Activated naive CD4-positive, alpha-beta T cell treated with anti-CD3 and anti-CD28 coated beads, Interleukin-2, amount 50 U/mL, for 16 hours (primary cell): ENCODE measurements at regions not wholly inside any gene's neighbourhood (a gene's known extent, or its start where the extent isn't known, plus 50 kb on each side); places are given as distances from the start of the nearest gene placed in this dataset.

ENCODE experiments used
- DNase-seq: peaks from one replicate; pipeline ENCODE4 v3.0.0-alpha.2; 2020

- no peak for DNase-seq
Observed at GRCh38 chr7:115548756-115549155, 481.8 kb downstream of the TFEC start.

DNA sequence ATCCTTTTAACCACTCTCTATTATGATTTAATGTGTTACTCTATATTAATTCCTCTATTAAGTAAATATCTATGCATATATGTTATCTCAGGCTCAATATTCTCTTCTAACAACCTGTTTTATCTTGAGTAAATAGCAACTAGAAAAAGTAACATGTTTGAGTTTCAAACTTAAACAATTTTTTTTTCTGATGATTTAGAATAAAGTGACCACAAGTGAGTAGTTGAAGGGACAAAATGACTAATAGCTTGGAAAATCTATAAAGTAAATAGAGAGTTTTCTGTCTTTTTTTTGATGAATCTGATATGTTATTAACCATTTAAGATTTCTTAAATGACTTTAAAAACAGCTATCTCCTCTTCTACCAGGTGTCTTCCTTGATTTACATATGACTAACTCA is 483.8 kb downstream of the TFEC start:
- no peak for DNase-seq

GRCh38 chr7:115533785-115534184 is 496.8 kb downstream of the TFEC start:
- DNase-seq: no peak

DNA sequence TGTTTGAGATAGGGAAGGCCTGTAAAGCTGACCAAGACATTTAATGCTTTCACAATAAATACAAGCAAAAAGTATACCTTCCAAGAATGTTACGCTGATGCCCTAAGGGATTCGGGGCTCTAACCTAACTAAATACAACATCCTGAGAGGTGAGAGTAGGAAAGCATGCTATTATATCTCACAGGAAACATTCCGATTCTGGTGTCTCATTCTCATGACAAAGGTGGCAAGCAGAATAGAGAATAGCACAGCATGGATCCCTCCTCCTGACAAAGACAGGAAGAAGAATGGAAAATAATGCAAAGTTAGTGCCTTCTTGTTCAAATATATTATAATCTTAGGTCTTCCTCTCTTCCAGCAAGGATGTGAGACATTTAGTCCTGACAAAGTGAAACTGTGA is 504.3 kb downstream of the TFEC start:
- no peak for DNase-seq

DNA sequence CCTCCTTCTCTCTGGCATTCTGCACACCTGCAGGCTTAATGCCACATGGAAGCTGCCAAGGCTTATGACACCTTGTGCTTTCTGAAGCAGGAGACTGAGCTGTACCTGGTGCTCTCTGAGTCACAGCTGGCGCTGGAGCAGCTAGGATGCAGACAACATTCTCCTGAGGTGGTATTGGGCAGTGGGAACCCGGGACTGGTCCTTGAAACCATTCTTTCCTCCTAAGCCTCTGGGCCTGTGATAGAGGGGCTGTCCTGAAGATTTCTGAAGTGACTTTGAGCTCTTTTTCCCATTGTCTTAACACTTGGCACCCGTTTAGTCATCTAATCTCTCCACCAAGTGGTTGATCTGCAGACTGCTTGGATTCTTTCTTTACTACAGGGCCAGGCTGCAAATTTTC is 508.4 kb downstream of the TFEC start:
- DNase-seq: no peak

DNA sequence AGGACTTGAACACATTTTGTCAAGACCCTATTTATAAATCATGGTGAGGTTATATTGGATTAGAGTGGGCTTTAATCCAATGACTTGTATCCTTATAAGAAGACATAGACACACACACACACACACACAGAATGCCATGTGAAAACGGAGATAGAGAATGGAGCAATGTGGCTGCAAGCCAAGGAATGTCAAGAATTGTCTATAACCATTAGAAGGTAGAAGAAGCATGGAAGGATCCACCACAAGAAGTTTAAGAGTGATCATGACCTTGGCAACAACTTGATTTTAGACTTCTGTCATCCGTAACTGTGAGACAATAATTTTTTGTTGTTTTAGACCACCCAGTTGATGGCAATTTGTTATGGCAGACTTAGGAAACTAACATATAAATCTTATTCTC is 514.2 kb downstream of the TFEC start:
- no peak for DNase-seq

- no peak for DNase-seq
Observed at GRCh38 chr7:115511330-115511729, 519.2 kb downstream of the TFEC start.

GRCh38 chr7:115505136-115505535 is 525.4 kb downstream of the TFEC start:
- no peak for DNase-seq

DNA sequence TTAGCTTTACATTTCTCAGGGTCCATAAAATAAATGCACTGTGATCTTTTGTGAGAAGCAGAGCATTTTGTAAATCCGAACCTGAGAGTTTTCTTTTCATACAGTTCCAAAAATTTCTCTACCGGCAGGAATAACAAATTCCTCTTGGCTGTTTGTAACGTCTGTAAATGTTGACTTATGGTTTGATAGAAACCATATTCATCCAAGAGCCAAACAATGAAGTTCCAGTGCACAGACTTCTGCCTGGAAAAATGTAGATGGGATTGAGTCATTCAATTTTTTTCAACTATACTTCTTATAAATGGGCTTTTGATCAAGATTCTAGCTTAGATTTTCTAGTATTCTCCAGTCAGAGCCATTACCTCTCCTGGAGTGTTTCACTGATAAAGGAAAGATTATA is 530.6 kb downstream of the TFEC start:
- no peak for DNase-seq

DNA sequence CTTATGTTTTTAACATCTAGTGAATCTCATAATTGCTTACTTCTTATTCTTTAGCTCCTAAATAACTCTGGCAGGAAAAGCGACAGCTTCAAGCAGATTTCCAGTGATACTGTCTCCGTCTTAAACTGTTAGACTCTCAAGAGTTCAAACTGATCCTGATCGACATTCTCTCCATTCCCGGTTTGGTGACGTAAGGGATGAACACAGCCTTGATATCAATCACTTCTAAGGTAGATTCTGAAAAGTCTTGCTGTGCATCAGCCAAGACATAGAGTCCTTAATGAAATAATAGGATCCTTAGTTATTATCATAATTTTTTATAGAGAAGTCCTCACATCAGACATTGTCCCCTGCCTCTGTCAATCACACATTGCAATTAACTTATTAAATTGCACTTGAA is 534.6 kb downstream of the TFEC start:
- no peak for DNase-seq

DNA sequence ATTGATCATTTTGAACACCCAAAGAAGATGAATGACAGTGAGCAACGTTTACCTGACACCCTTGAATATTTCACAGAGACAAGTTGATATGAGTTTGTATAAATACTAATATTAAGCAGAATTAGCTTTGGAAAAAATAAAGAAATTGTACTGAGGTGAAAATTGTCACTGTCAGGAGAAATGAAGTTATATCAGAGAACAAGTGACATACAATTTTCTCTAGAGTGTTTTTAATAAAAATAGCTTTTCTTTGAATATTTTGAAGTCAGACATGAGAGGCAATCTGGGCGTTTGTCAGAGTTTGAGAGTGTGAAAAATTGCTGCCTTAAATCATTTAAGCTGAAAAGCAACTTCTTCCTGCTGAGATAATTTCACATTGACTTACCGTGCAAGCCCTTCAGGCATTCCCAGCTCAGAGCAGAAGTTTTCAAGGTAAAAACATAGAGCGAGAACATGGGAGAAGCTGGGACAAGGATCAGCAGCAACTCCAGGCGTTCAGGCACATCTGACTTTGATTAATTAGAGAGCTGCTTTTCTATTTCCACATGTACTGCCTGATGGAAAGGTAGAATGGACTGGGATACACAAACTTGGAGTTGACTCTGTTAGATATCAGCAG is 535.9 kb downstream of the TFEC start:
- no peak for DNase-seq

DNA sequence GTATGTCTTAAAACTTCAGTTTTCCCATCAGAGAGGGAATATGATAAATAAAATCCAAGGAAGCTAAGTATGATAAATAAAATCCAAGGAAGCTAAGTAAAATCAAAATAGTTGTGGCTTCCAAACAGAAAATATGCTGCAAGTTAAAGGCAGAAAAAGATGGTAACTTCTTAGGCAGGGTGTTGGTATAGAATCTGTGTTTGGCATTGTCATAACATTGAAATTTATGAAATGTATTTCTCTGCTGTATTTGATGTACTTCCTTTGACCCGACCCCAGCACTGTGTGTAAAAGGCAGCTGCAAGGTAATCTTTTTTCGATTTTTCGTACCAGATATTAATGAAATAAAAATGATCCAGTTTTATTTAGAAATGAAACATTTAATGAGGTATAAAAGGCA is 537.2 kb downstream of the TFEC start:
- no peak for DNase-seq

GRCh38 chr7:115491744-115492380 is 538.7 kb downstream of the TFEC start:
- DNase-seq: no peak

- DNase-seq: no peak
Observed at GRCh38 chr7:115479448-115479847, 551.1 kb downstream of the TFEC start.

DNA sequence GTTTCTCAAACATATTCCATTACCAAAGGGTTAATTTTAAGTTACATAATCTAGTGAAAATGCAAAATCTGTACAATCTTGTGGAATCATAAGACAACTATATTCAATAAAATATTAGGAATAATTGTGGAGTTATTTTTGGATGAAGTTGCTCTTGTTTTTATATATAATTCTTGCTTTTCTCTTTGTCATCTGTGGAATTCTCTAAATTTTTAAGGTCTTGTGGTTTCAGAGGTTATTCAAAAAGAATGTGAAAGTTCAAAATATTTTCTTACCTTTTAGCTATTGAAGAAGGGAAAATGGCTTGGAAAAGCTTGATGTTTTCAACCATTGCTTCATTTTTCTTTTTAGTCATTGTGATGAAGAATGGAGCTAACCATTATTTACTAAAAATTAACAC is 552.1 kb downstream of the TFEC start:
- no peak for DNase-seq

DNA sequence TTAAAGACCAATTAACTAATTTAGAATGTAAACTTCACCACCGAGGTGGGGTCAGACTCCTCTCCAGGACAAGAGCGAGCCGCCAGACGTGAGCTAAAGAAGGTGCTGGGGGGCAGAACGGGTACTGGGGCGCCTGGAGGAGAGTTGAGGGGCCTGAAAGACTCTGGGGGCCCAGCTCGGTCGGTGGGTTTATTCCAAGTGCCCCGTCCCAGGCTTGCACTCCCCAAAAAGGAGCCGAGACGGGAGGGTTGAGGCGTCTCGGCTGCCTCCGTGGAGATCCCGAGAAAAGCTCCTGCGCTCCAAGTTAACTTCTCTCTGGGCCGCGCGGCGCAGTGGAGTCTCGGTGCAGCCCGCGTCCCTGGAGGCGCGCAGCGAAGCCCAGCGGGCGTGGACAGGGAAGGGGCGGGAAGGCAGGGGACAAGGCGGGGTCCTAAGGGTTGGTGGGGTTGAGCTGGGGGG is 553.3 kb downstream of the TFEC start:
- no peak for DNase-seq

DNA sequence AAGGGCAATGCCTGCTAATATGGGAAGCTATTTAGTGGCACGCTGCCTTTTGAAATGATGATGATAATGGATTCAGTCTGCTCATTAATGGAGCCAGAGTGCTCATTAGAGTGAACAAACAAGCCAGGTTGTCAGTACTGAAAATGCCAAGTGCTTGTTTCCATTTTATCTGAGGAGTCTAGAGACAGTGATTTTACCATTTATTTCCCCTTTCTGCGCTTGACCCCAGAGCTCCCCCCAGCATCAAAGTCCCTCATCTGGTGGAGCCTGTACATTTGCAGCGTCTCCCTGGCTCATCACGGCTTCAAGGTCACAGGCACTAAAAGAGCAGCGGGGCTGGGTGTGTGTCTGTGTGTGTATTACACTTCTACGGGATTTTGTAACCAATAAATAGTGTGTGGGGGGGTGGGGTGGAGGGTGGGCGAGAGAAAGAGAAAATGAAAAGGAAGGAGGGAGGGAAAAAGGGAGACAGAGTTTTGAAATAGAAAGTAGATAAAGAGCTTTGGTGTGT is 553.8 kb downstream of the TFEC start:
- DNase-seq: no peak

DNA sequence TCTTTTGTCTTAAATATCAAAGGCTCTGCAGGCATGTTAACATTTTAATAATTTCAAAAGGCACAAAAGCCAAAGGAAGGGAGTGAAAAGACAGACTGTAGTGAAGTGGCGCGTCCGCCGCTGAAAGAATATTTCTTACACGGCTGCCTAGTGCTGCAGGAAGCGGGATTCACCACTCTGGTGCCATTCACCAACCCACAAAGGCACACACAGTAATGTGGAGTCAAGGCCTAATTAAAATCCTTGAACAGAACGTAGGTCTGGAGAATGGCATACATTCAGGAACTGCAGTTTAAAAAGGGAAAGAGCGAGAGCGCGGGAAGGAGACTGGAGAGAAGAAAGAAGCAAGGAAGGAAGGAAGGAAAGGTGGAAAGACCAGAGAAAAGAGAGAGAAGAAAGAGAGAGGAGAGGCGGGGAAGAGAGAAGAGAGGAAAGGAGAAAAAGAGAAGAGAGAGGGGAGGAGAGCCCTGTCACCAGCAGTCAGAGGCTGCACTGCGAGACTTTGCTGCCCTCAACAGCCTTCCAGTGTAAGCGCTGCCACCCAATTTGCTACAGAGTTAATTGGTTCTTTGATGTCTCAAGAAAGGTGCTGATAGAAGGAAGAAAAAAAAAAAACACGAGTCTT is 554.0 kb downstream of the MDFIC start:
- peak; percentile 10 for DNase-seq

DNA sequence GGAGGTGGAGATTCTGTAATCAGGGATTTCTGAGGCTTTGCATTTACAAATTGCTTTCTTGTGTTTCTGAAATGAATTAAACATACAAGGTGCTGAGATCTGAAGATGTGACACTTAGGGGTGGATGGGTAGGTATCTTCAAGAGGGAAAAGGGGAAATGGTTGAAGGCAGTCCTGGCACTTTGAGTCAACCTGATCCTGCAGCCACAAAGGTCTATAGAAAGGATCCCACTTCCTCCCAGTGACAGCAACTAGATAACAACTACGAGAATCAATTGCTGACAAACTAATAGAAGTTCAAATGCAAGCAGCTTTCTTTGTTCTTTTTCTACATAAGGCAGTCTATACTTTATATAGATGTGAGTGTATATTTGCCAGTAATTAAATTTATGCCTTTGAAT is 553.3 kb downstream of the MDFIC start:
- no peak for DNase-seq

- DNase-seq: no peak
Observed at GRCh38 chr7:115474137-115474536, 552.2 kb downstream of the MDFIC start.

DNA sequence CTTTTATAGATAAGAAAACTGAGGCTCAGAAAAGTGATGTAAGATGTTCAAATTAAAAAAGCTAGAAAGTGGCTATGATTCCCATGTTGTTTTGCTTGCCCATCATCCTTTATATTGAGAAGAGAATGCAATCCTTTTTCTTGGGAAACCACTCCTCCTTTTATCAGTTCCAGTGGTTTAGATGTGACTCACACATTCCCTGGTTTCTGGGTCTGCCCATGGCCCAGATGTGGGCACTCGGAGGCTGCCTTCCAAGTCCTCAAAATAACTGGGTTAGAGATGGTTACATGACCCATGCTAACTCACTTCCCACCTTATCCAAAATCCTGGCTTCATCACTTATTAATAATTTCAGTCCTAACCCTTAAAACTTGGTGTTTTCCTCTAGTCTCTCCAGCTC is 550.0 kb downstream of the MDFIC start:
- DNase-seq: no peak

DNA sequence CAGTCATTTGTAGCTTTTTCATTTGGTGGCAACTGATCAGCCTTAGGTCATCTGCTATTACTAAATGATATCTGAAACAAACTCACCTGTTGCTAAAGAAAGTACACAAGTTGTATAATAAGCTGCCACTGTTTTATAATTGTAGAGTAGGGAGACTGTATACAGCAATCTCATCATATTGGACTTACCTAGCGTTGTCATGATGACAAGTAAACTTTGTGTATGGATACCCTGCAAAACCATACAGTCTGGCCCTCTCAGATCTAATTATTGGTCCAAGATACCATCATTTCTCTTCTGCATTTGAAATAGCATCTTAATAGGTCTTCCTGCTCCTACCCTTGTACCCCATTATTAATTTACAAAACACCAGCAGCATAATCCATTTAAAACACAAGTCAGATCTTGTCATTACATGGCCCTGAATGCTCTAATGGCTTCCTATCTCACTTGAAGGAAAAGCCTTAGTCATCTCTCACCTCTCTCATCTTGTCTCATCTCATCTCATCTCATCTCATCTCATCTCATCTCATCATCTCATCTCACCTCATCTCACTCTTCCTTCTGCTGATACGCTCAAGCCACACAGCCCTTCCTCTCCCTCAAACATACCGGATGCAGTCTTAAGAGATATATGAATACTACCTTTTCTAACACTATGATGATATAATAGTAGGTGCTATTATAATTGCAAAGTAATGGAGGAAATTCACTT is 540.6 kb downstream of the MDFIC start:
- no peak for DNase-seq

- no peak for DNase-seq
Observed at GRCh38 chr7:115449689-115450088, 527.8 kb downstream of the MDFIC start.

DNA sequence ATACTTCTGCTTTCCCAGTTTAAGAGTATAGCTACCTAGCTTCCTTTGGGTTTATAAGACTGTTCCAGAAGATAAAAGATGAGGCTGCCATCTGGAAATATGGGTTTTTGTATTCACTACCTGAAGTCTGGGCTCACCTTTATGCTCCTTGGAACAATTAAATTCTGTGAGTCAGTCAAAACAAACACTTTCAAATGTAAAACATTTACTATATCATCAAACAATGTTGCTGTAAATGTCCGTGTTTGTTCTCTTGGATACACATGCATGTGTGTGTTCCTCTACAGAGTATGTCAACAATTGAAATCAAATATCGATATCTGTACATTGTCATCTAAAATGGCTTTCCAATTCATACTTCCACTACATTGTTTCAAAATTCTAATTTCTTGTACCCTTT is 525.6 kb downstream of the MDFIC start:
- no peak for DNase-seq
